GM12891 (cell line): ENCODE measurements at regions not wholly inside any gene's neighbourhood (a gene's known extent, or its start where the extent isn't known, plus 50 kb on each side); places are given as distances from the start of the nearest gene placed in this dataset.

ENCODE experiments used
- PAX5 ChIP-seq: IDR thresholded peaks from 2 replicates; pipeline ENCODE4 v1.6.1; 2011; ENCODE audit warnings: low read length, moderate library complexity, mild to moderate bottlenecking; ENCODE audit not compliant: insufficient read depth, severe bottlenecking
- POLR2A ChIP-seq: IDR thresholded peaks from 2 replicates; pipeline ENCODE4 v1.6.1; 2011; ENCODE audit warnings: low read depth, low read length, control low read depth
- POLR2AphosphoS5 ChIP-seq: IDR thresholded peaks from 2 replicates; pipeline ENCODE4 v1.6.1; 2011; ENCODE audit warnings: low read depth, low read length, control low read depth
- SPI1 ChIP-seq: IDR thresholded peaks from 2 replicates; pipeline ENCODE4 v1.6.1; 2011; ENCODE audit warnings: low read depth, low read length, control low read depth
- TAF1 ChIP-seq: IDR thresholded peaks from 2 replicates; pipeline ENCODE4 v1.6.1; 2011; ENCODE audit warnings: low read depth, low read length, control low read depth

- TF ChIP-seq POLR2A (no peak), TAF1 (no peak), SPI1 (no peak), PAX5 (no peak), POLR2AphosphoS5 (no peak)
Measured at GRCh38 chrX:112947981-112948615, 107.5 kb upstream of the AMOT start.
